HG02885 (cell line): ENCODE measurements at regions not wholly inside any gene's neighbourhood (a gene's known extent, or its start where the extent isn't known, plus 50 kb on each side); places are given as distances from the start of the nearest gene placed in this dataset.

Source experiments
- ATAC-seq: cut with Tn5 transposase; IDR thresholded peaks from one replicate; pipeline ENCODE4 v1.9.1; 2021; ENCODE audit warnings: mild to moderate bottlenecking; ENCODE audit not compliant: unreplicated experiment, poor library complexity

DNA sequence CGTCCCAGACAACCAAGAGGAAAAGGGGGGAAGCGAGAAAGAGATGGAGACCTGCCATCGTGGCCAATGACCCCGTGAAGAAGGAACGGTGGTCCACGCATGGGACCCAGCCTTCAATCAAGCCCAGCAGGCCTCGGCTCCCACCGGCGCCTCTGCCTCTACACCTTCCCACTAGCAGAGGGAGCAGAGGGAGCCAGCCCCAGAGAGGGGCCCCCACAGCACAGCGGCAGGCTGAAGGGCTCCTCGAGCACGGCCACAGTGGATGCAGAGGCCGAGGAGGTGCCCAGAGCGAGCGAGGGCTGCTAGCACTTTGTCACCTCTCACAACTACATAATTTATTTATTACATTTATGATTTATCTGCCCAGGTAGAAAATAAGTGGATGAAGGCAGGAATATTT is 68.4 kb upstream of the TOPAZ1 start:
- ATAC-seq: no peak

DNA sequence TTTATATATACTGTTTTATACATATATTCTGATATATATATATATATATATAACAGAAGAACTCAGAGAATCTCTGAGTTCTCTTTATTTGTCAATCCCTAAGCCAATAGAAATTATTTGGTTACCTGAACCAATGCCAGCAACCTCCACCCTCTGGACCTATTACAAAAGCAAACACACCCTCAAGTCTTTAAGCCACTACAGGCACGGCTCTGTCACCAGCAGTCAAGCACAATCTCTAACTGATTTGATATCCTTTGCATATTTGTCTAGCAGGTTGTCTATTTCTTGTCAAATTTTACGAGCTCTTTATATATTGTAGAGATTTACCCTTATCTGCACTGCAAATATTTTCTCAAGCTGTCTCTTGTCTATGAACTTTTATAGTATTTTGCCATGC is 66.6 kb upstream of the TOPAZ1 start:
- no peak for ATAC-seq

DNA sequence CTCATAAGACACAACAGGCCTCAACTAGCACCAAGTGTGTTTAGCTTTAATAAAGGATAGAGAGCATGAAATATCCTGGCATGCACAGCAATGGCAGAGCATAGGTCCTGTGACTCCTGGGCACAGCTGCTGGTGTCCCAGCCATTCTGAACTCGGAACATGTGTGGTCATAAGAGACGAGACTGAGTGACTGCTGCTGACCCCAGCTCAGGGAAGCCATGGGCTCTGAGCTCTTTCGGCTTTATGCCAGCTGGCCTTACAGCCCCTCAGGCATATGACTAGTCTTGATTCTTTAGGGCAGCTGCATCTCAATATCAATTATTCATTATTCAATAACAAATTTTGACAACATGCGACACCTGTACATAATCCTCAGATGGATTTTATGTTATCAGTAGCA is 62.4 kb upstream of the TOPAZ1 start:
- ATAC-seq: no peak

DNA sequence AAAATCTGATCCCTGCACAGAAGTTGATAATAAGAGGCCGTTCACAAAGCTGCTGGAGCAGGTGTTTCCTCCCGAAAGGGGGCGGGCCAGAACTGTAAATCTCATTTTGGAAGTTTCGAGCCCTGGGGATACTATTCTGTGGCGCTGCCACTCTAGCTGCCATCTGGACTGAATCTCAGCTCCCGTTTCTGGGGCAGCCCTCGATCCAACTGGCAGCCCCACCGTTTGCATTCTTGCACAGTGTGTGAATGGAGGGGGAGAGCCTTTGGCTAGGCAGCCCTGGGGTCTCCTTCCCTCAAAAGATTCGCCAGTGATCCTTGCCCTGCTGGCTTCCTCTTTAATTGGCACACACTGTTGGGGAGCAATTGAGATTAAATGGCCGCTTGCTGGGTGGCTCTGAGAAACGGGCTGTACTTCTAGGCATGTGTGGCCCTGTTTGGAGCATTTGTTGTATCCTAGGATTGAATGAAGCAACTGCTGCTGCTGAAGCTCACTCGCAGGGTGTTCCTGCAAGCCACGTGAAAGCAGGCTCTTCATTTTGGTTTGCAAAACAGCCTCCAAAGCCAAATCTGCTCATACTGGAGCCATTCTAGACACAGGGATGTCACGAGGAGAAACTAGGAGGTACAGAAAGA is 57.2 kb upstream of the TOPAZ1 start:
- no peak for ATAC-seq

DNA sequence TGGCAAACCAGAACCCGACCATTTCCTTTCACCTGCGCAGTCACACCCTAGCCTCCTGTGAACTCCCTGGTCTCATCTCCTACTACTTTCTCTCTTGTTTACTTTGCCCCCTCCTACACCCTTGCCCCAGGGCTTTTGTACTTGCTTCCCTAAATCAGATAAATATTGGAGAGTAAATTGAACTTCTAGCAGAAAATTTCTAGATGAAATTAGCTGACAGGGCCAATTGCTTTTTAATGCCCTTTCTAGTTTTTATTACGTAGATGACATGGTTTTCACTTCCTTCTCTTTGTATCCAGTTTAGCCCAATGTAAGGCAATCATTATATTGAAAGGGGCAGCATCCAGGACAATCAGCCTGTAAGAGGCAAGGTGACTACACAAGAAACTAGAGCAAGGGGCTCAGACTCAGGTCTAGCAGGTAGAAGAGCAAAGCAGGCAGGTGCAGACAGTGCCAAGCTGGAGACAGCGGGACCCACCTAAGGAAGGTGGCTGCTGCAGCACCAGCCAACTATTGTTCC is 56.2 kb upstream of the TOPAZ1 start:
- no peak for ATAC-seq

DNA sequence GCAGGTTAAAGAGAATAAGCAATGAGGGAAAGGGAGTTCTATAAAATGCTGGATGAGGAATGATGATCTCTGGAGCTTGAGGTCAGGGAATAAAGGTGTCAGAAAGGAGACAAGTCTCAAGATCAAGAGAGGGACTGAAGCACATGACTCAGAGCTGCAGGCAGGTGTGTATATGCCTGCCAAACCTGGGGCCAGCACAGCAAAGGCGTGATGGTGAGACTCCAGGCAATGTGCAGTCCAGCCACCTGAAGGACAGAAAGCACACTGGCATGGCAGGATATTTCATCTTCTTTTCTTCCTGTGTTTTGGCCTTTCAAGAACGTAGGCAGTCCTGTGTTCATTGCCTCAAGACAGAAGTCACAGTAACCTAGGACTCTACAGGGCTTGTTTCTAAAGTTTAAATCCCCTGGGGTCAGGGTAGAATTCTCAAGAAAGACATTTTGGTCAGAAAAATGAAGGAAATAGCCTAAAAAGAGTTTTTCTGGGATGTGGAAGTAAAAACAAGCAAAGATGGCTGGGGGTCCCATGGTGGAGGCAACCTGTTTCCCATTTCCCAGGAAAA is 55.5 kb upstream of the TOPAZ1 start:
- ATAC-seq: no peak

DNA sequence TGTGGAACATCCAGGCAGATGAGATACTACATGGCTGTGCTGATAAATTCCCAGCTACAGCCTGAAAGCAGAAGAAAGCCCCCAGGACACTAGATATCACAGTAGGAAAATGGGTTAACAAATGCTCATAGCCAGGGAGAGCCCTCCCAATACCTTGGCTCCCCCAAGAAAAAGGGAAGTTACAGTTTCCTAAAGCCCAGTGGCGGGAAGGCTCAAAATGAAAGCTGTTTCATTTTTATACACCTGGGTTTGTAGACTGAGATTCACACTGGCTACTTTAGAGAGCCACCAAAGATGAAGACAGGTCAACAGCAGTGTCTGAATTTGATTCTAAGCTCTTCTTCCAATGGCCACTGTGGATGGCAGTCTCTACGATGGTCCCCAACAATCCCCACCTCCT is 55.0 kb upstream of the TOPAZ1 start:
- ATAC-seq: no peak
